ENCODE measurements at regions not wholly inside any gene's neighbourhood (a gene's known extent, or its start where the extent isn't known, plus 50 kb on each side); places are given as distances from the start of the nearest gene placed in this dataset.

DNA sequence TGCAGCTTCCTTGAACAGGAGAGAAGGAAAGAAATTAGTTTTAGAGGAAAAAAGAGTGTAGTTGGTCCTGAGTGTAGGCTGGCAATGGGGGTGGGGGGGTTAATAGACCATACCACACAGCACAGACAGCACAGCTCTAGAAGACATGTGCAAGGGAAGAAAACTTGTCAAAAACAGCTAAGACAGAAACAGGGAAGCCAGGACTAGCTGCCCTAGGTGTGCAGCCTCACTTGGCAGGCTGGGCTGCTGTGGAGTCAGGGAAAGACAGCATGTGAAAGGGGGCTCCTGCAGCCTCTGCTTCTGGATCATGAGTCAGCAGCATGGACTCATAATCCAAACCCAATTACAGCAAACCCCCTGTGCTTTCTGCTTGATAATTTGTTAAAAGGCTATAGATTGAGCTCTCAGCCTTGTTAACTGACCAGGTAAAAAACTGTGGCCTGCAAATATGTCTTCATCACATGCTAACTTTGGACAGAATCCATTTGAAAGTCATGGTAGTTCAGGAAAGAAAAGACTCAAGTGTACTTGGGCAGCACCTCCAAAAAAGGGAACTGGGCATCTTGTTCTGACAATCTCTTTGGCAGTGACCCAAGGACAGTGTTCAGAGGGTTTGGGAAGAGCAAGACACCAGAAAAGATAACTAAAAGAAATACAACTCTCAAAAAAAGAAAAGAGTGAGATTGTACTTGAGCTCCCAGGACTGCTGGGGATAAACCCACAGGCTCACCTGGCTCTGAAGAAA is 142.2 kb upstream of the VWC2 start:
- no peak for DNase-seq (ENCODE audit: low read depth, low spot score)
- TF ChIP-seq EZH2 (IDR thresholded peaks at IDR 0.05) (no peak), SIN3A (IDR thresholded peaks at IDR 0.05; ENCODE audit: low read depth) (no peak), ZFX (IDR thresholded peaks at IDR 0.05) (no peak), EGR1 (IDR thresholded peaks at IDR 0.05; ENCODE audit: low read depth) (no peak), CEBPB (IDR thresholded peaks at IDR 0.05; ENCODE audit: low read depth) (no peak)
- TF ChIP-seq, protein P1, sequence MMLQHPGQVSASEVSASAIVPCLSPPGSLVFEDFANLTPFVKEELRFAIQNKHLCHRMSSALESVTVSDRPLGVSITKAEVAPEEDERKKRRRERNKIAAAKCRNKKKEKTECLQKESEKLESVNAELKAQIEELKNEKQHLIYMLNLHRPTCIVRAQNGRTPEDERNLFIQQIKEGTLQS (IDR thresholded peaks at IDR 0.05) = no peak
- no peaks in the 10 kb centered on the region for H4K20me1 ChIP-seq (ENCODE audit: insufficient read depth)
- H3K9me3 ChIP-seq (ENCODE audit: control insufficient read depth in 1 of 2, insufficient read depth in 1 of 2, low read depth in 1 of 2, low read length in 2 of 2) = peaks cover 11 to 25% of the 10 kb centered on the region in 2 experiments; a peak in 2 of 4 replicates
- no peak overlapping the region for H3K4me3 ChIP-seq (replicated peaks in 1 of 2; ENCODE audit: low read depth in 1 of 2, low read length in 2 of 2)
- ChIA-PET CTCF (no interaction called here), RAD21 (ENCODE audit: low non-redundant PET in 1 of 2, low total read pairs in 2 of 2, uncharacterized antibody in 2 of 2, unreplicated experiment in 2 of 2) (no interaction called here), POLR2A (no interaction called here)
- no TSS peak for BruUV-seq (replicated peaks)
- no peak overlapping the region for H2AFZ ChIP-seq (ENCODE audit: low read depth, low read length, poor library complexity, severe bottlenecking)
- no peaks in the 10 kb centered on the region for H3K79me2 ChIP-seq (ENCODE audit: insufficient read depth, low read length)
- H3K36me3 ChIP-seq (ENCODE audit: control insufficient read depth in 1 of 2, insufficient read depth in 2 of 2, low read length in 2 of 2) = no peaks in the 10 kb centered on the region
- no peaks in the 10 kb centered on the region for H3K27me3 ChIP-seq (ENCODE audit: insufficient read depth, low read length)
- H3K4me1 ChIP-seq (ENCODE audit: control insufficient read depth in 1 of 2, insufficient read depth in 2 of 2, low read length in 2 of 2) = no peaks in the 10 kb centered on the region
- no peak for ATAC-seq
- H3K9ac ChIP-seq (ENCODE audit: low read length) = no peak overlapping the region
- intact Hi-C loops (cut with micrococcal nuclease) = no loop called here
- no peaks in the 10 kb centered on the region for H3K9me2 ChIP-seq (ENCODE audit: insufficient read depth)
- H3K4me2 ChIP-seq (ENCODE audit: low read length) = no peak overlapping the region
- no peak overlapping the region for H3K27ac ChIP-seq (ENCODE audit: low read depth, low read length)

DNA sequence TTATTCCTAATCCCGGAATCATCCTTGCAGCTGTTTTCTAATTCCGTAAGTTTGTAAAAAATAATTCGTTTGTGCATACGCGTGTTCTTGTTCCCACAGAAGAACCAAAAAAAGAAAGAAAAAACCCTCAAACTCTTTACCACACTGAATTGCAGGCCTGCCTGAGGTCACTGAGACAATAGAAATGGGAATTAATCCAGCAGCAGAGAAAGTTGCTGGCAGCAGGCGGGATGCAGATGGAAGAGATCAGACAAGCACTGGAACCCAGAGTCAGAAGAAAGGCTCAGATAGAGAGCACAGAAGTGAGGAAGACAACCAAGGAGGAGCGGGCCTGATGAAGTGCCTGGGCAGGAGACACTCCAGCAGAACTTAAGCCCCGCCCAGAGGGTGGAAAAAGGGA is 141.5 kb upstream of the VWC2 start:
- Histone ChIP-seq H2AFZ (ENCODE audit: low read depth, low read length, poor library complexity, severe bottlenecking) (no peak overlapping the region), H3K9me3 (ENCODE audit: control insufficient read depth in 1 of 2, insufficient read depth in 1 of 2, low read depth in 1 of 2, low read length in 2 of 2) (peaks cover 11 to 25% of the 10 kb centered on the region in 2 experiments; a peak in 2 of 4 replicates), H3K36me3 (ENCODE audit: control insufficient read depth in 1 of 2, insufficient read depth in 2 of 2, low read length in 2 of 2) (no peaks in the 10 kb centered on the region), H4K20me1 (ENCODE audit: insufficient read depth) (no peaks in the 10 kb centered on the region), H3K27ac (ENCODE audit: low read depth, low read length) (no peak overlapping the region), H3K9ac (ENCODE audit: low read length) (no peak overlapping the region), H3K4me2 (ENCODE audit: low read length) (no peak overlapping the region), H3K79me2 (ENCODE audit: insufficient read depth, low read length) (no peaks in the 10 kb centered on the region), H3K4me3 (replicated peaks in 1 of 2; ENCODE audit: low read depth in 1 of 2, low read length in 2 of 2) (no peak overlapping the region), H3K4me1 (ENCODE audit: control insufficient read depth in 1 of 2, insufficient read depth in 2 of 2, low read length in 2 of 2) (no peaks in the 10 kb centered on the region), H3K27me3 (ENCODE audit: insufficient read depth, low read length) (no peaks in the 10 kb centered on the region), H3K9me2 (ENCODE audit: insufficient read depth) (no peaks in the 10 kb centered on the region)
- ChIA-PET POLR2A (no interaction called here), RAD21 (ENCODE audit: low non-redundant PET in 1 of 2, low total read pairs in 2 of 2, uncharacterized antibody in 2 of 2, unreplicated experiment in 2 of 2) (no interaction called here), CTCF (no interaction called here)
- no TSS peak for BruUV-seq (replicated peaks)
- intact Hi-C loops (cut with micrococcal nuclease) = no loop called here
- DNase-seq (ENCODE audit: low read depth, low spot score) = no peak
- ATAC-seq = no peak
- TF ChIP-seq, protein P2, sequence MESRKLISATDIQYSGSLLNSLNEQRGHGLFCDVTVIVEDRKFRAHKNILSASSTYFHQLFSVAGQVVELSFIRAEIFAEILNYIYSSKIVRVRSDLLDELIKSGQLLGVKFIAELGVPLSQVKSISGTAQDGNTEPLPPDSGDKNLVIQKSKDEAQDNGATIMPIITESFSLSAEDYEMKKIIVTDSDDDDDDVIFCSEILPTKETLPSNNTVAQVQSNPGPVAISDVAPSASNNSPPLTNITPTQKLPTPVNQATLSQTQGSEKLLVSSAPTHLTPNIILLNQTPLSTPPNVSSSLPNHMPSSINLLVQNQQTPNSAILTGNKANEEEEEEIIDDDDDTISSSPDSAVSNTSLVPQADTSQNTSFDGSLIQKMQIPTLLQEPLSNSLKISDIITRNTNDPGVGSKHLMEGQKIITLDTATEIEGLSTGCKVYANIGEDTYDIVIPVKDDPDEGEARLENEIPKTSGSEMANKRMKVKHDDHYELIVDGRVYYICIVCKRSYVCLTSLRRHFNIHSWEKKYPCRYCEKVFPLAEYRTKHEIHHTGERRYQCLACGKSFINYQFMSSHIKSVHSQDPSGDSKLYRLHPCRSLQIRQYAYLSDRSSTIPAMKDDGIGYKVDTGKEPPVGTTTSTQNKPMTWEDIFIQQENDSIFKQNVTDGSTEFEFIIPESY (IDR thresholded peaks at IDR 0.05; ENCODE audit: extremely low read depth, insufficient replicate concordance, low read length) = no peak
- TF ChIP-seq YY1 (IDR thresholded peaks at IDR 0.05; ENCODE audit: extremely low read depth, insufficient replicate concordance, low read depth, low read length) (no peak), EZH2 (IDR thresholded peaks at IDR 0.05) (no peak), EZH2phosphoT487 (IDR thresholded peaks at IDR 0.05; ENCODE audit: borderline replicate concordance) (no peak), CTCF (IDR thresholded peaks at IDR 0.05 in 2 of 3, conservative IDR thresholded peaks at IDR 0.05 in 1 of 3; ENCODE audit: borderline replicate concordance in 1 of 3, insufficient read depth in 1 of 3, low read depth in 2 of 3, low read length in 2 of 3) (no peak), ELF1 (IDR thresholded peaks at IDR 0.05; ENCODE audit: borderline replicate concordance, low read depth) (no peak), SP1 (IDR thresholded peaks at IDR 0.05; ENCODE audit: low read depth) (no peak), JUND (IDR thresholded peaks at IDR 0.05) (no peak), CEBPB (IDR thresholded peaks at IDR 0.05; ENCODE audit: low read depth) (no peak)
- TF ChIP-seq, protein P1 (IDR thresholded peaks at IDR 0.05) = no peak
